PC-3 (cell line): ENCODE measurements at regions not wholly inside any gene's neighbourhood (a gene's known extent, or its start where the extent isn't known, plus 50 kb on each side); places are given as distances from the start of the nearest gene placed in this dataset.

ENCODE experiments used
- ATAC-seq: fragments of 200-7000 bp; cut with Tn5 transposase; 2 replicates; pipeline ENCODE4 v1.9.1; 2020; ENCODE audit warnings: mild to moderate bottlenecking, moderate library complexity
- BruUV-seq: library from RNA; stranded (reverse); fragments of 400-500 nt; replicated peaks from 2 replicates; lab custom pipeline; 2021; lab: Mats Ljungman, UMichigan
- CTCF ChIA-PET: fragments of 300-600 bp; sonication (Branson Sonifier 250); formaldehyde crosslinking; loops from one replicate; lab custom pipeline; 2022; ENCODE audit warnings: antibody characterized with exemption; lab: Charles Lee
- POLR2A ChIA-PET: fragments of 300-600 bp; sonication (Branson Sonifier 250); formaldehyde crosslinking; loops from one replicate; lab custom pipeline; 2022; ENCODE audit warnings: antibody characterized with exemption; ENCODE audit not compliant: unreplicated experiment; lab: Charles Lee
- DNase-seq: peaks from one replicate; pipeline ENCODE4 v3.0.0-alpha.2; 2015
- H2AFZ ChIP-seq: fragments of 300-600 bp; sonication (generic); 2 replicates; pipeline ENCODE4 v1.6.0; 2016; ENCODE audit warnings: antibody characterized with exemption, low read length
- H3F3A ChIP-seq: fragments of 300-600 bp; sonication (generic); one replicate; pipeline ENCODE4 v1.6.0; 2017; ENCODE audit warnings: antibody characterized with exemption, low read length, control low read depth, mild to moderate bottlenecking; ENCODE audit not compliant: unreplicated experiment
- H3K27ac ChIP-seq: fragments of 300-600 bp; sonication (generic); 2 replicates; pipeline ENCODE4 v1.5.1; 2016; ENCODE audit warnings: mild to moderate bottlenecking, low read length
- H3K27me3 ChIP-seq: fragments of 300-600 bp; sonication (generic); 2 replicates; pipeline ENCODE4 v1.6.1; 2016; ENCODE audit warnings: low read length, mixed read lengths
- H3K36me3 ChIP-seq: fragments of 300-600 bp; sonication (generic); 2 replicates; pipeline ENCODE4 v1.6.1; 2016; ENCODE audit warnings: low read depth, mixed run types, low read length, mixed read lengths
- H3K4me1 ChIP-seq: fragments of 300-600 bp; sonication (generic); 2 replicates; pipeline ENCODE4 v1.5.1; 2016; ENCODE audit warnings: low read length; ENCODE audit not compliant: insufficient read depth
- H3K4me2 ChIP-seq: fragments of 300-600 bp; sonication (generic); 2 replicates; pipeline ENCODE4 v1.6.0; 2016; ENCODE audit warnings: low read length
- H3K4me3 ChIP-seq: fragments of 300-600 bp; sonication (generic); 2 replicates; pipeline ENCODE4 v1.5.1; 2016; ENCODE audit warnings: mild to moderate bottlenecking, low read length, mixed read lengths
- H3K79me2 ChIP-seq: fragments of 300-600 bp; sonication (generic); 2 replicates; pipeline ENCODE4 v1.6.1; 2017; ENCODE audit warnings: low read length, mixed read lengths
- H3K9ac ChIP-seq: fragments of 300-600 bp; sonication (generic); 2 replicates; pipeline ENCODE4 v1.6.0; 2016; ENCODE audit warnings: mild to moderate bottlenecking, low read length
- H3K9me2 ChIP-seq: fragments of 300-600 bp; sonication (generic); replicated peaks from 2 replicates; pipeline ENCODE4 v1.6.1; 2016; ENCODE audit warnings: mixed run types, low read length, mixed read lengths
- H3K9me3 ChIP-seq: fragments of 300-600 bp; sonication (generic); 2 replicates; pipeline ENCODE4 v1.6.1; 2016; ENCODE audit warnings: low read length, mixed read lengths
- H4K20me1 ChIP-seq: fragments of 300-600 bp; sonication (generic); 2 replicates; pipeline ENCODE4 v1.6.1; 2016; ENCODE audit warnings: low read length, mixed read lengths
- EZH2 ChIP-seq: fragments of 300-600 bp; sonication (generic); IDR thresholded peaks from one replicate; pipeline ENCODE4 v1.6.1; 2017; ENCODE audit warnings: antibody characterized with exemption, mild to moderate bottlenecking, low read length; ENCODE audit not compliant: unreplicated experiment
- EZH2phosphoT487 ChIP-seq: fragments of 300-600 bp; sonication (generic); IDR thresholded peaks from 2 replicates; pipeline ENCODE4 v1.6.1; 2018; ENCODE audit warnings: mild to moderate bottlenecking, antibody characterized with exemption, low read length, borderline replicate concordance
- intact Hi-C: fragments of 100-400 bp; cut with micrococcal nuclease; formaldehyde crosslinking; loops from 2 replicates; pipeline ENCODE4 v1.9.0; 2023
- TF ChIP-seq, protein P1 (sequence below): fragments of 300-600 bp; sonication (generic); conservative IDR thresholded peaks from 2 replicates; pipeline ENCODE4 v1.5.1; 2017; ENCODE audit warnings: antibody characterized with exemption, low read depth, mild to moderate bottlenecking, low read length

DNA sequence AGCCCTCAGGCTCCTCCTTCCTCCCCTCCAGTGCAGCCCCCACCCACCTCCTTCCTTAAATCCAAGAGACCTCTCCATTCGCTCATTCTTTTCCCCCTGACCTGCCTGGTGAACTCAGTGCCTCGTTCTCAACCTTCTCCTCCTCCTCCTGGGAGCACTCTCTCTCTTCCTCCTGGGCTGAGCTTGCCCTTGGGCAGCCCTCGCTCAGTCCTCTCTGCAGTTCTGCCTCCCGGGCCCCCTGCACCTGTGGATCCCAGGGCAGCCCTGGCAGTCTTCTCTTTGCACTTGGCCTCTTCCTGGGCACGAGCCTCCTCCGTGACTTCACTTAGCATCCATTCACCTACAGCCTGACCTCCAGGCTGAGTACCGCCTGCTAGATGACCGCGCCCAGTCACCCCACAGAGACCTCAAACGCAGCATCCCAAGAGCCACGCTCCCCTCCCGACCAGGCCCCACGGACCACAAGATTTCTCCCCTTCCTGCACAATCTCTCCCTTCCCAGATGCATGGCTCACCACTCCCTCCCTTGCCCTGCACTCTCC, 58.9 kb upstream of the ID2 start:
- H3K36me3 ChIP-seq = no peaks in the 10 kb centered on the region
- H3F3A ChIP-seq = no peaks in the 10 kb centered on the region
- CTCF ChIA-PET = no interaction called here
- no peak for ATAC-seq
- H3K9ac ChIP-seq = no peak overlapping the region
- no peak overlapping the region for H3K27ac ChIP-seq
- H3K27me3 ChIP-seq = no peaks in the 10 kb centered on the region
- no peaks in the 10 kb centered on the region for H3K9me2 ChIP-seq
- H3K4me3 ChIP-seq = no peak overlapping the region
- no peaks in the 10 kb centered on the region for H3K9me3 ChIP-seq
- H4K20me1 ChIP-seq = no peaks in the 10 kb centered on the region
- H3K79me2 ChIP-seq = no peaks in the 10 kb centered on the region
- peaks cover 31% of the 10 kb centered on the region for H3K4me1 ChIP-seq
- no peak overlapping the region for H3K4me2 ChIP-seq
- TF ChIP-seq EZH2 (no peak), EZH2phosphoT487 (no peak)
- TF ChIP-seq, protein P1, sequence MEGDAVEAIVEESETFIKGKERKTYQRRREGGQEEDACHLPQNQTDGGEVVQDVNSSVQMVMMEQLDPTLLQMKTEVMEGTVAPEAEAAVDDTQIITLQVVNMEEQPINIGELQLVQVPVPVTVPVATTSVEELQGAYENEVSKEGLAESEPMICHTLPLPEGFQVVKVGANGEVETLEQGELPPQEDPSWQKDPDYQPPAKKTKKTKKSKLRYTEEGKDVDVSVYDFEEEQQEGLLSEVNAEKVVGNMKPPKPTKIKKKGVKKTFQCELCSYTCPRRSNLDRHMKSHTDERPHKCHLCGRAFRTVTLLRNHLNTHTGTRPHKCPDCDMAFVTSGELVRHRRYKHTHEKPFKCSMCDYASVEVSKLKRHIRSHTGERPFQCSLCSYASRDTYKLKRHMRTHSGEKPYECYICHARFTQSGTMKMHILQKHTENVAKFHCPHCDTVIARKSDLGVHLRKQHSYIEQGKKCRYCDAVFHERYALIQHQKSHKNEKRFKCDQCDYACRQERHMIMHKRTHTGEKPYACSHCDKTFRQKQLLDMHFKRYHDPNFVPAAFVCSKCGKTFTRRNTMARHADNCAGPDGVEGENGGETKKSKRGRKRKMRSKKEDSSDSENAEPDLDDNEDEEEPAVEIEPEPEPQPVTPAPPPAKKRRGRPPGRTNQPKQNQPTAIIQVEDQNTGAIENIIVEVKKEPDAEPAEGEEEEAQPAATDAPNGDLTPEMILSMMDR = no peak
- POLR2A ChIA-PET = no interaction called here
- no TSS peak for BruUV-seq
- H2AFZ ChIP-seq = no peak overlapping the region
- intact Hi-C loops = no loop called here
- DNase-seq = no peak

DNA sequence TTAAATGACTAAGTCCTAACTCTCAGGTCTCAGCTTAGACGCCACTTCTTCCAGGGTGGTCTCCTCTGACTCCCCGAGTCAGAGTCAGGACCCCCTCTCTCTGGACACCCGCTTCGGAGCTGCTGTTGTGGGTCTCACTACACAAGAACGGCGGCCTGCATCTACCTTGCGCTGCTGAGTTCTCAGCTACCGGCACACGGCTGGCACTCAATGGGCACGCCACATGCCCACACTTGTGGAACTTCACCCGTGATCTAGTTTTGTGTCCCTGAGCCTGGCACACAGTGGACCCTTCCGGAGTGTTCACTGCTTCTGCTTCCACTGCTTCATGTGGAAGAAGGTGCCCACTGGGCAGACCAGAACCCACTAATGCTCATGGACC, 58.3 kb upstream of the ID2 start:
- BruUV-seq = no TSS peak
- Histone ChIP-seq H3K9me2 (no peaks in the 10 kb centered on the region), H2AFZ (no peak overlapping the region), H3K36me3 (no peaks in the 10 kb centered on the region), H3K9me3 (no peaks in the 10 kb centered on the region), H3F3A (no peaks in the 10 kb centered on the region), H3K9ac (no peak overlapping the region), H4K20me1 (no peaks in the 10 kb centered on the region), H3K4me1 (peaks cover 35% of the 10 kb centered on the region), H3K27ac (no peak overlapping the region), H3K27me3 (no peaks in the 10 kb centered on the region), H3K4me3 (no peak overlapping the region), H3K4me2 (no peak overlapping the region), H3K79me2 (no peaks in the 10 kb centered on the region)
- ATAC-seq (no peak), DNase-seq (no peak)
- POLR2A ChIA-PET = no interaction called here
- CTCF ChIA-PET = no interaction called here
- no peak for TF ChIP-seq EZH2phosphoT487
- no peak for TF ChIP-seq EZH2
- TF ChIP-seq, protein P1 = no peak
- intact Hi-C loops = no loop called here

DNA sequence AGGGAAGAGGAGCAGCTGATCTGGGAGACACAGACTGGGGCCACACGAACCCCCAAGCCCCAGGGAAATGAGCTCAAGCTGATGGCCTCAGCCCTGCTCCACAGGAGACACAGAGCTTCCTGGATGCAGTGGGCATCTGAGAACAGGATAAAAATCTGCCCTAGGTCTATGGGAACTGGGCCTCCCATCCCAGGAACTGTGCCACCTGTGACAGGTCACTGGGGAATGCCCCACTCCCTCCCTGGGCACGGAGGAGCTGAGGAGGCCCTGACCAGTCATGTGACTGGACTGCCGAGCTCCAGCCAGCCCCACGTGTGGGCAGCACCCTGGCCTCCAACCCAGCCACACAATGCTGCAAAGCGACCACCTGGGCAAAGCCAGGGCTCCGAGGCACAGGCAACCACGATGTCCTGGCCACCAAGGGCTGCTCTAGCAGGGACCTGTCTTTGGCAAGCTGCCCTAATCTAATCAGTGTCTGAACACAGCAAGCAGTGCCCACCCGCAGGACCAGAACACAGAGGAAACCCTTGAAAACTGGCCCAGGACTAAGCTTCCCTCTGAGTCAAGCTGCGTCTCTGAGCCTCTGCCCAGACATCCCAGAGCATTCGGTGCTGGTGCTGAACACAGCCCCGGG, 57.8 kb upstream of the ID2 start:
- CTCF ChIA-PET = no interaction called here
- ATAC-seq (no peak; the same call in 1 of the 2 replicates), DNase-seq (peak; percentile 10)
- Histone ChIP-seq H3K79me2 (no peaks in the 10 kb centered on the region), H2AFZ (no peak overlapping the region), H3F3A (no peaks in the 10 kb centered on the region), H3K4me1 (peaks cover 35% of the 10 kb centered on the region), H3K9me2 (no peaks in the 10 kb centered on the region), H4K20me1 (no peaks in the 10 kb centered on the region), H3K9me3 (no peaks in the 10 kb centered on the region), H3K36me3 (no peaks in the 10 kb centered on the region), H3K4me3 (no peak overlapping the region), H3K27me3 (no peaks in the 10 kb centered on the region), H3K27ac (no peak overlapping the region), H3K4me2 (no peak overlapping the region), H3K9ac (no peak overlapping the region)
- TF ChIP-seq, protein P1 = no peak
- TF ChIP-seq EZH2phosphoT487 (no peak), EZH2 (no peak)
- POLR2A ChIA-PET = no interaction called here
- BruUV-seq = no TSS peak
- intact Hi-C loops = loop anchor here (2.0 kb wide), 1 partner anchor 19 kb away; no protein-coding TSS in a partner anchor
